IPS DF 19.7 (cell line): ENCODE measurements at regions not wholly inside any gene's neighbourhood (a gene's known extent, or its start where the extent isn't known, plus 50 kb on each side); places are given as distances from the start of the nearest gene placed in this dataset.
A peak's percentile ranks its signal among the peaks of the same experiment; 100 is the strongest.
"Not testable (repeated sequence)": the region's sequence is repeated elsewhere in the genome, so short reads cannot be mapped to it uniquely, and the experiment has no call there.

ENCODE experiments used
- DNase-seq: peaks from one replicate; pipeline ENCODE4 v3.0.0-alpha.2; 2013; ENCODE audit warnings: low read depth, low spot score

- DNase-seq, result no peak
Observed at GRCh38 chr4:177494791-177495190, 52.6 kb upstream of the AGA start.

GRCh38 chr4:177495626-177496025 lies 53.4 kb upstream of the AGA start:
- DNase-seq, result not testable (repeated sequence)

- DNase-seq, result no peak
Observed at GRCh38 chr4:177499537-177499936, 57.3 kb upstream of the AGA start.

- peak; percentile 28 for DNase-seq
Observed at GRCh38 chr4:177505171-177505615, 63.0 kb upstream of the AGA start.

- DNase-seq, result no peak
Observed at GRCh38 chr4:177508662-177509061, 66.4 kb upstream of the AGA start.

GRCh38 chr4:177509226-177509745 lies 67.0 kb upstream of the AGA start:
- DNase-seq, result no peak

GRCh38 chr4:177511611-177512010 lies 69.4 kb upstream of the AGA start:
- no peak for DNase-seq

- DNase-seq, result no peak
Observed at GRCh38 chr4:177512646-177513045, 70.4 kb upstream of the AGA start.

GRCh38 chr4:177517862-177518261 lies 75.6 kb upstream of the AGA start:
- DNase-seq, result no peak

- no peak for DNase-seq
Observed at GRCh38 chr4:177519481-177520260, 77.4 kb upstream of the AGA start.

- DNase-seq, result no peak
Observed at GRCh38 chr4:177528620-177529019, 86.4 kb upstream of the AGA start.

GRCh38 chr4:177530561-177530960 lies 88.3 kb upstream of the AGA start:
- DNase-seq, result no peak

- DNase-seq, result no peak
Observed at GRCh38 chr4:177532358-177532757, 90.1 kb upstream of the AGA start.

- DNase-seq, result not testable (repeated sequence)
Observed at GRCh38 chr4:177534841-177535240, 92.6 kb upstream of the AGA start.

- DNase-seq, result no peak
Observed at GRCh38 chr4:177546745-177547144, 104.5 kb upstream of the AGA start.

- DNase-seq, result no peak
Observed at GRCh38 chr4:177547985-177548384, 105.7 kb upstream of the AGA start.

- DNase-seq, result no peak
Observed at GRCh38 chr4:177555007-177555574, 112.9 kb upstream of the AGA start.

GRCh38 chr4:177557416-177557815 lies 115.2 kb upstream of the AGA start:
- no peak for DNase-seq

GRCh38 chr4:177558995-177559394 lies 116.8 kb upstream of the AGA start:
- DNase-seq, result no peak

- no peak for DNase-seq
Observed at GRCh38 chr4:177562163-177562562, 119.9 kb upstream of the AGA start.

GRCh38 chr4:177562859-177563258 lies 120.6 kb upstream of the AGA start:
- no peak for DNase-seq

- no peak for DNase-seq
Observed at GRCh38 chr4:177566691-177567090, 124.5 kb upstream of the AGA start.

GRCh38 chr4:177568931-177569330 lies 126.7 kb upstream of the AGA start:
- no peak for DNase-seq
